GM18498 (cell line): ENCODE measurements at regions not wholly inside any gene's neighbourhood (a gene's known extent, or its start where the extent isn't known, plus 50 kb on each side); places are given as distances from the start of the nearest gene placed in this dataset.

Source experiments
- ATAC-seq: cut with Tn5 transposase; IDR thresholded peaks from one replicate; pipeline ENCODE4 v1.9.1; 2021; ENCODE audit warnings: mild to moderate bottlenecking, moderate library complexity; ENCODE audit not compliant: unreplicated experiment

DNA sequence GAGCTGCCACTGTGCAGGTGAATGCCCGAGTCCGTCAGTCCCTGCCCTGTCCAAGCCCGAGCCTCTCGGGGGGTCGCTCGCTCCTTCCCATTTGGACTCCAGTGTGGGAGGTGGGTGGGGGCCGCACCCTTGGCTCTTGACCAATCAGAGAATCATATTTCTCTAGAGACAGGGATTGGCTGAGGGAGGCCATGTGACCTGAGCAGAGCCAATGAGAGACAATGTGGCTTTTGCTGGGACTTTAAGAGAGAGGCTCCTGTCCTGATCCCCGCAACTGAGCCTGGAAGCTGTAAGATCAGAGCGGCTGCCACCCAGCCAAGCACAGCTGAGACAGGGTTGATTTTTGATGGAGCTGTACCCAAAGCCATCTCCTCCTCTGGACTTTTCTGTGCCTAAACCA is 199.3 kb downstream of the TFAP2C start:
- ATAC-seq = no peak

DNA sequence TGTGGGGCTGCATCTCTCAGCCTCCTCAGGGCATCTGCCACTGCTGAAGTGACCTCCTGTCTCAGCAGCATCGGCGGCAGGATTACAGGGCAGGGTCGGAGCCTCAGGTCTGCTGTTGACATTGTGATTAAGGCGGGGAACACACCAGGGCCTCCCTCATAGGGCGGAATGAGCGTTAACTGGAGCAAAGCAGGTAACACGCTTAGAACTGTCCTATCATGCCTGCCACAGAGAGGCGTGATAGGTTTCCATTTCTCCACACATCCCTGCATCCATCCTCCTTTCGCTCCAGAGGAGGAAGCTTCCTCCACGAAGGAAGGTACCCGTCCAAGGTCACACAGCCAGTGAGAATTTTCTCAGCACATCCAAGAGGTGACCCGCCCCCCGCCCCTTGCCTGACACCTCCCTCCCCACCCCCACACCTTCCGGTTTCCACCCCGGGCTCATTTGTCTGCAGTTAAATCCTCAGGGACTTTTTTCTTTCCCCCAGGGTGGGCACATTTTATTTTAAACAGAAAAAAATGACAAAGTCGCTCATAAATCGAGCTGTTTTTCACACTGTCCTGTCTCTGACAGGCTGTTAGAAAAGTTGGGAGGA is 200.8 kb downstream of the TFAP2C start:
- no peak for ATAC-seq

DNA sequence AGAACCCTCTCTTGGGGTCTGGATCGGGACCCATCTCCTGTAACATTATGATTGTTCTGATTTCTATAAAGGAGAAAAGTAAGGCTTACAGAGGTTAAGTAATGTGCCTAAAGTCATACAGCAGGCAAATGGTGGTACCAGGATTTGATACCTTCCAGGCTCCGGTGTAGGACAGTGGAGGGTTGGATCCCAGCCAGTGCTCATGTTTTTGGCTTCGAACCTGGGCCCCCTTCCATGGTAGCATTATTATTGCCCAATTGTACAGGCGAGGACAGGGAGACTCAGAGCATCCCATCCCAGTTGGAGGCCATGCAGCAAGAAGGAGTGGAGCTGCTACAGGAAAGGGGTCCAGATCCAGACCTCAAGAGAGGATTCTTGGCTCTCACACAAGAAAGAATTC is 202.7 kb downstream of the TFAP2C start:
- no peak for ATAC-seq

DNA sequence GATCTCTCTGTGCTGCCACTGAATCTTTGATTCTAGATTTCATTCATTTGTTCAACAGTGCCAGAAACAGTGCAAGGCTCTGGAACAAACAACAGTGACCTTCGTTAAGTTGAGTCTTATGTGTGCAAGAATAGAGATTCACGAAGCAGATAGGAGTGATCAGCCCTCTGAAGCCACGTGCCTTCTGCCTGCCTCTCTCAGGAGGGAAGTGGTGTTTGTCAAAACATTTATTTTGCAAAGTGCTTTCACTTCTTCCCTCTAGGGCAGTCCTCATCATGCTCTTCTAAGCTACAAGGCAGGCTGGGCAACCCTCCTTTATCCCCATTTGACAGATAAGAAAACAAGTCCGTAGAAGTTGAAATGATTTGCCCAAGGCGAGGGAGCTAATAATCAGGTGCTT is 204.3 kb downstream of the TFAP2C start:
- no peak for ATAC-seq

DNA sequence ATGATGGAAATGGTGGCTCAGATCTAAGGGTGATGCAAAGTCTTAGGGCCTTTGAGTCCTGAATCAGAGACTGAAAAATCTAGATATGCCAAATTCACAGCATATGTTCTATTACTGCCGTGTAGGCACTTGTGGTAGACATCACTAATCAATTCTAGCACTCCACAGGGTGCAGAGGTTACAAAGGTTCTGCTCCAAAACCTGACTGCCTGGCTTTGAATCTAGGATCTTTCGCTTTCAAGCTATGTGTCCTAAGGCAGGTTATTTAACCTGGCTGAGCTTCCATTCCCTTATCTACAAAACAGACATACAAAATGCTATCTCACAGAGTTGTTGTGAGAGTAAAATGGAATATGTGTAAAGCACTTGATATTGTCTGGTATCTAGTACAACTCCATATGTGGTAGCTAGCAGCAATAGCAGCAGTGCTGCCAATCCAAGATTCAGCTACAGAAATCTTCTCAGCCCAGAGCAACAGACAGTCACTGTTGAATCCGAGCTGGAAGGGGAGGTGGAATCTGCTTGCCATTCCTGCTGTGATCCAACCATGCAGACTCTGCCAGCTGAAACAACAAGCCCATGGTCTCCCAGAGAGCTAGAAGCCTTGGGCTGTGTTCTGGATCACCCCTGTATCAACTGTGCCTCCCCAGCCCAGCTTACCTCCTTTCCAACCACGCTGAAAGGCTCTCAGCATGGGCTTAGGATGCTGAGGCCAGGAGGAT is 206.9 kb downstream of the TFAP2C start:
- ATAC-seq = no peak

DNA sequence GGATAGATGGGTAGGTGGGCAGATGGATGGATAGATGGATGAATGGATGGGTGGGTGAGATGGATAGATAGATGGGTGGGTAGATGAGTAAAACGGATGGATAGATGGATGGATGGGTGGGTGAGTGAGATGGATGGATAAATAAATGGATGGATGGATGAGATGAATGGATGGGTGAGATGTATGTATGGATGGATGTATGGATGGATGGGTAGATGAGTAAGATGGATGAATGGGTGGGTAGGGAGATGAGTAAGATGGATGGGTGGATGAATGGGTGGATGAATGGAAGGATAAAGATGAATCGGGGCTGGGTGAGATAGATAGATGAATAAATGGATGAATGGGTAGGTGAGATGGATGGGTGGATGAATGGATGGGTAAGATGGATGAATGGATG is 210.1 kb downstream of the TFAP2C start:
- no peak for ATAC-seq

DNA sequence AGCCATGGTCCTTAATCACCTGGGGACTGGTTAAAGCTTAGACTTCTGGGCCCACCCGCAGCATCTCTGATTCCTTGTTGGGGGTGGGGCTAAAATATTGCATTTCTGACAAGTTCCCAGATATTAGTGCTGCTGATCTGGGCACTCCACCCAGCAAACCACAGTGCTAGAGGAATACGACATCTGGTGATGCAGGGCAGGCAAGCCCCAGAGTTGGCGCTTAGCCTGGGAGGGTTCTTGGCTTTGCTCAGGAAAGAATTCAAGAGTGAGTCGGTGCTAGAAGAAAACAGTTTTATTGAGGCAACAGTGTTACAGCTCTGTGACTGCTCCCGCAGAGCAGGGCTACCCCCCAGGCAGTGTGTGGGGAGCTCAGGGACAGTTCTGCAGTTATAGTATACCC is 210.7 kb downstream of the TFAP2C start:
- no peak for ATAC-seq

DNA sequence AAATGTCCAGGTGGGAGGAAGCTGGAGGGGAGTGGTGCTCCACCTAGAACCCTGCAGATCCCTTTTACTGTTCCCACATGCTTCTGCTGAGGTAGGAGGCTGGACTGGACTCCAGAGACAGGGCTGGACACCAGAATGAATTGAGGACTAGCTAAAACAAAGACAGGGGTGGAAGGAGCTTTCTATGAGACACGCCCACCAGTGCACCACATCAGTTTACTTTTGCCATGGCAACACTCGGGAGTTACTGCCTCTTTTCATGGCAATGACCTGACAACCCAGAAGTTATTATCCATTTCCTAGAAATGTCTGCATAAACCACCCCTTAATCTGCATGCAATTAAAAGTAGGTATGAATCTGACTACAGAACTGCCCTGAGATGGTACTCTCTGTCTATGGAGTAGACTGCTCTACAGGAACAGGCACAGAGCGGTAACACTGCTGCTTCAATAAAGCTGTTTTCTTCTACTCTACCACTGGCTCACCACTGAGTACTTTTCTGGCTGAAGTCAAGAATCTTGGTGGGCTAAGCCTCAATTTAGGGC is 211.7 kb downstream of the TFAP2C start:
- no peak for ATAC-seq

DNA sequence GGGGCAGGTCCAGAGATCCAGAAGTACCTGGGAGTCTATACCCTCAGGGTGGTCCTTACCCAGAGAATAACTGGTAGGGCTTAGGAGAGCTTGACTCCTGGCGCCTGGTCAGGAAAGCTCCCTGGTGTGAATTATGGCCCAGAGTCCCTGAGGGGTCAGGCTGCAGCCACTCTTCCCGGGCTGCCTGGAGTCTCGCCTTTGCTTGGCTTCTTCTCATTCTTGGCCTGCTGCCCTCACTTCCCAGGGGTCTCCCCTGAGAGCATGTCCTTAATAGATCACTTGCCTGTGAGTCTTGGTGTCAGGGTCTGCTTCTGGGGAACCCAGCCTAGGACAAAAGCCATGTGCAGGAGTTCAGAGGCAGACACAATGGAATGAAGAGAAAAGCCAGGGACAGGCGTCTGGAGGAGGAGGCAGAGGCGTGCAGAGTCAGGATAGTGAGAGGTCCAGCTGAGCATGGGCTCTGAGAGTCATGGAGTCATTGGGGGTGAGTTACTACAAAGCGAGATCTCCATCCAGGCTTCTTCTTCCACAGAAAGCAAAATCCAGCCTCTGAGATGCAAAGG is 212.3 kb downstream of the TFAP2C start:
- no peak for ATAC-seq

DNA sequence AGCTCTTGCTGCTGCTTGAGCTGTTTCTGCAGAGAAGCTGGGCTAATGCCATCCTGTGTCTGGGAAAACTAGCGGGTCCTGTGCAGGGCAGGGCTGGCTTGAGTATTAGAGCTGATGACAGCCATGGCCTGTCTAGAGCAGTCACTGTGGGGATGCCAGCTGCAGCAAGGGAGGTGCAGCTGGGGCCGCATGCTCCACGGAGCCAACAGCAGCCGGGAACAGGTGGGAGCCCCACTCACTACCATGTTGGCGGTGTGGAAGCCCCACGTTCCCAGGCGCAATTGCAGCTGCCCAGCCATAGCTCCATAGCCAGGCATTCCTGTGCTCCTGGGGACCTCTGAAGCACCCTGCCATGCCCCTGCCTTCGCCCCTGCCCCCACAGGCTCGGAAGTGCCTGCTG is 212.9 kb downstream of the TFAP2C start:
- no peak for ATAC-seq

DNA sequence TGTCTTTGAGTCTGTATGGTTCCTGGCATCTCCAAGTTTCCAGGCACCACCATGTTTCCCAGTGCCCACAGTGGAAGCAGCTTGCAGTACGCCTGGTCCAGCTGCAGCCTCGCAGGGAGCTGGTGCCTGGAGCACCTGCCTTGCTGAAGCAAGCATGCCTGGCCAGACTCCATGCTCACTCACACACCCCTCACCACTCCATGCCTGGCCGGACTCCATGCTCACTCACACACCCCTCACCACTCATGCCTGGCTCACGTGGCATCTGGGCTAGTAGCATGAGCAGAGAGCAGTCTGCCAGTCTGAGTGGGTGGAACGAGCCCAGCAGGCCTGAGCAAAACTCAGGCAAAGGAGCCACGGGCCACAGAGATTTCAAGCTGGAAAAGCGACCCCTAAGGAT is 214.3 kb downstream of the TFAP2C start:
- ATAC-seq = no peak

DNA sequence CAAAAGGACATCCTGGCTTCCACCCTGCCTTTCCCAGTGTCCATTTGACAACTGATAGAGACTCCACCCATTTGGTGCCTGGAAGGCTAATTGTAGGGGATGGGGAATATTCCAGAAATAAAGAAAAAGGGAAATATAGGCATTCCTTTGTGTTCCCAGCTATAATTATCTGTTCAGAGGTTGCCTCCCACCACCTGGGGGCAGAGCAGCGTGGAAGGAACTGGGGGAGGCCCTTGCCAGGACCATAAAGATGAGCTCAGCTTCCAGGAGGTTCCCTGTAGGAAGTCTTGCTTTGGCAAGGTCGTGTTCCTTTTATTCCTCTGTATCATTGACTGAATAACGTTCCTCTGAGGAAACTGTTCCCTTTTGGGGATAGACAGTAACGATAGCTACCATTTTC is 214.7 kb downstream of the TFAP2C start:
- no peak for ATAC-seq

DNA sequence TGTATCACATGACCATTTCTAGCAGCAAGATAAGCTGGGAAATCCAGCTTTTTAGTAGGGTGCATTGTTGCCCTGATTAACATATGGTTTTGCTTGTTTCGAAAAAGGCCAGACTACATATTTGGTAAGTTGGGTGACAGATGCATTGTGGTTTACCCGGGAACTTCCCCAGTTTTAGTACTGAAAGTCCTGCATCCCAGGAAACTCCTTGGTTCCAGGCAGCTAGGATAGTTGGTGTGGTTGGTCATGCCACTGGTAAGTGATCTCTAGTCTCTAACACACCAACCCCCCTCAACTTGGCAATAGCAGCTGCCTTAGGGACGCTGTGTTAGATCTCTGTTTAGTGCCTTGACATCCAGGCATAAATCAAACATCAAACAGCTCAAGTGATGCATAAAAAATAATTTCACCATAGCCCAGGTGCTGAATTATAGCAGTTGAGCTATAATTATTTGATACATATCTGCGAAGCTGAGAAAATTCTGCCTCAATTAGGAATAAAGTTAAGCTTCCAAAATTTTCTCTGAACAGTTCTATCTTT is 216.5 kb downstream of the TFAP2C start:
- no peak for ATAC-seq

DNA sequence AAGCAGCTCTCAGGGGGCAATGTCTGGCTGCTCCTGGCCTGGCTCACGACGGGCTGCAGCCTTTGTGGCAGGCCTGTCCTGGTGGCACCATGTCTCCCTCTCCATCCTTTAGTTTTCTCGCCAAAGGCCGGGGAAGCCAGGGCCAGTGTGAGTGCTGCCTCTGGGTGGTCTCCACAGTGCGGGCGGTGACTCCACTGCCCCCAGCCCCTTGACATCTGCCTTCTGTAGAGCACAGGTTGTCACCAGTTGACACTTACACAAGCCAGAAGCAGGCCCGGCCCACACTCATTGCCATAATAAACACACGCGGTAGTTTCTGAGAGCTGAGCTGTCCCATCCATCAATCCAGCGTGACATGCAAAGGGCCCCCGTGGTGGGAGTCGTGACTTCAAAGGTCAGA is 219.5 kb downstream of the TFAP2C start:
- no peak for ATAC-seq

DNA sequence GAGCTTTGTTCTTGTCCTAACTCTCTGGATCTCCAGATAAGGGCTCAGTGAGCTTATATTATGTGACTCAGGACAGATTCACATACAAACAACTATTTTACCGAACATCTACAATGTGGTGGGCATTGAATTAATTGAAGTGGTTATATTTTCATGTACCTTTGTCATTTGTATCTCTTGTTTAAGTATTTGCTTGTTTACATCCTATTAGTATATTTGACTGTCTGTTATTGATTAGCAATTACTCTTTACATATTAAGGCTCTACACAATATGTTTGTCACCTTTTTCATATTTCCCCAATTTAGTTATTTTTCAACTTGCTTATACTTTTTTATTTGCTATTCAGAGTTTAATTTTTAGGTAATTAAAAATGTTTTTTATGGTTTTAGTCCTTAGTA is 222.4 kb downstream of the TFAP2C start:
- ATAC-seq = no peak

DNA sequence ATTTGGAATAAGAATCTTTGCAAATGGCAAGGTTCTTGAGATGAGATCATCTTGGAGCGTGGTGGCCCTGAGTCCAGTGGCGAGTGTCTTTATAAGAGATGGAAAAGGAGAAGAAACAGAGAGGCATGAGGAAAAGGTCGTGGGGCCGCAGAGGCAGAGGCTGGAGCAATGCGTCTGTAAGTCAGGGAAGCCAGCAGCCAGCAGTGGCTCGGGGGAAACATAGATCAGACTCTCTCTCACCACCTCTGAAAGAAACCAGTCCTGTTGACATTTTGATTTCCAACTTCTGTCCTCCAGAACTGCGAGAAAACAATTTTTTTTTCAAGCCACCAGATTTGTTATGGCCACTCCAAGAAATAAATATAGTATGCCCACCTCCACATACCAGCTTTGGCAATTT is 226.6 kb downstream of the TFAP2C start:
- no peak for ATAC-seq

DNA sequence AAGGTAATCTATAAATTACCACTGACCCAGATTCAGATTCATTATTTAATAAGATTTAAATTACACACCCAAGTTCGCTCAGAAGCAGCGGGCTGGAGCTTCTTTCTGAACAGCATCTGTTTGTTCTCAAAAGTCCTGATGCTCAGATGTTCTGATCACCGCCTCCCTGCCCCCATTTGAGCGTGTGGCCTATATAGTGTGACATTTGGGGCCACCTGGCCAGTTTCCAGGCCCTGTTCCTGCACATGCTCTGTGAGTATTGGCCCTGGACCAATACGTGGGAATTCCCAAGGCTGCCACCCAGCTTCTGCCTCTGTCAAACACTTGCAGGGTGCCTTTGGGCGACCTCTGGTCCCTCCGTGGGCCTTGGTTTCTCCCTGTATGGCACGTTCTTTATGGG is 228.8 kb downstream of the TFAP2C start:
- ATAC-seq = no peak

DNA sequence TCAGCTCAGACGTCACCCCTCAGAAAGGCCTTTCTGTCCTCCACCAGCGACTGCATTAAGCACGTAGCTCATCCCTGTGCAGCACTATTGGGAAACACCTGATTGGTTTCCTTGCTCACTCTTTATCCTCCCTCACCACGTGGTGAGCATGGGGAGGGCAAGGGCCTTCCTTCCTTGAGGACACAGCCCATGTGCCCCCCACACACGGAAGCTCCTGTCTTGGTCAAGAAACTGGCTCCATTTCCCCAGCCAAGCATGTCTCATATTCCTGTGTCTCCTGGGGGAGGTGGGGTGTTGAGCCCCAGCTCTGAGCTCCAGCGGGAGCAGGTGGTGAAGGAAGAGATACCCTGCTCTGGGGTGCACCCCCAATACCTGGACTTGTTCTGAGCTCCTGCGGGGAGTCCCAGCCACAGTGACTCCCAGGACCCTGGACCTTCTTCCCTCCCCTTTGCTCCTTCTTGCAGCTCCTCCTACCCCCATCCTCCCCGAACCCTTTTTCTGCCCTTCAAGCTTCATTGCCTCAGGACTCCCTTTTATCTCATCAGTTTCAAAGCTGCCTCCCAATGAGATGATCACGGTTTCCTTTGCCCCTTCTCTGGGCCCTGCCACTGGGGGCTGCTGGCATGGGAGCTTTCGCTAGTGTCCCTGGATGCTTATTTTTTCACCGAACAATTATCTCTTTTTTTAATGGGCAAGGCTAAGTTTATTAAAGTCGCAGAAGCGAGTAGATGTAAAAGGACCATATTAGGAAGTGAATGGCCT is 230.1 kb downstream of the TFAP2C start:
- ATAC-seq = no peak

DNA sequence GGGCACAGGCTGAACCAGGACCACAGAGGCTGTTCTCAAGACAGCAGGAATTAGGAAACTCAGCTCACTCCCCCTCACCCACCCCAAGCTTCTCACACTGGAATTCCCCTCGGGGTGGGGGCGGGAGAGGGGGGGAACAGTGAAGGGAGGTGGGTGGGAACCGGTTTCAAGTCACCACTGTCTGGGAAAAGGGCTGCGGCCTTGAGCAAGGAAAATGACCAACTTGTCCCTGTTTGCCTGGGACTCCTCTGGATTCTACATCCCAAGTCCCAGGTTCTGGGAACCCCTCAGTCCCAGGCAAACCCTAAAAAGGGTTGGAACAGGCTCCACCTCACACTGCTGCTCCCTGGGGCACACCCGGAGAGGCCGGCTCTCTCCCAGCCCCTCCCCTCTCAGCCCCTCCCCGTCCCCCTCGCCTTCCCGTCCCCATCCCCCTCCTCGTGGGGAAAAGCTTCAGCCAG is 230.7 kb downstream of the TFAP2C start:
- no peak for ATAC-seq

DNA sequence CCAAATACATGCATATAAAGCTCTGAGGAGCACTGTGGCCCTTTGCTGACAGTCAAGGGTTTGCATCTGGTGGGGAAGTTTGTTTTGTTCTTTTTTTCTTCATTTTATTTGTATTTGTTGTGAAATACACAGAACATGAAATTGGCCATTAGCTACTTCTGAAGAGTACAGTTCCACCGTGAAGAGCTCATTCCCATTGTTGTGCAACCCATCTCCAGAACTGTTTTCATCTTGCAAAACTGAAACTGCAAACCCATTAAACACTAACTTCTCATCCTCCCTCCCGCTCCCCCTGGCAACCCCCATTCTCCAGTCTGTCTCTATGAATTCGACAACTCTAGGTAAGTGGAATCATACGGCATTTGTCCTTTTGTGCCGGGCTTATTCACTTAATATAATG is 231.3 kb downstream of the TFAP2C start:
- ATAC-seq = no peak

DNA sequence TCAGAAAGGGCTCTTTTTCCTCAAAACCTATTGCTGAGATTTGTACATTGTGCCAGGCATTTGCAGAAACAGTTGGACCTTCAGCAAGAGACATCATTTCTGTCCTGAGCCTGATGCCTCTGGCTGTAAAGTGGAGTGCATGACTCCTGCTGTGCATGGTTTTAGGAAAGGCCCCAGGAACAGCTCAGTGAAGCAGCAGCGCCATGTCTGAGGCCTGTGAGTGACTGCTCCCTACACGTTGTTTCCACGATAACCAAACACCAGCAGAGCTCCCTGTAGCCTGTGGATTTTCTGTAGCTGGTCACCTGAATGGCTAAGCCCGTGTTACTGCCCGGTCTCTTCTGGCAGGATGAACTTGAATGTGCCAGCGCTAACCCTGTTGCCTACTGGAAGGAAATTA is 232.5 kb downstream of the TFAP2C start:
- ATAC-seq = no peak
